ENCODE measurements at regions not wholly inside any gene's neighbourhood (a gene's known extent, or its start where the extent isn't known, plus 50 kb on each side); places are given as distances from the start of the nearest gene placed in this dataset.

DNA sequence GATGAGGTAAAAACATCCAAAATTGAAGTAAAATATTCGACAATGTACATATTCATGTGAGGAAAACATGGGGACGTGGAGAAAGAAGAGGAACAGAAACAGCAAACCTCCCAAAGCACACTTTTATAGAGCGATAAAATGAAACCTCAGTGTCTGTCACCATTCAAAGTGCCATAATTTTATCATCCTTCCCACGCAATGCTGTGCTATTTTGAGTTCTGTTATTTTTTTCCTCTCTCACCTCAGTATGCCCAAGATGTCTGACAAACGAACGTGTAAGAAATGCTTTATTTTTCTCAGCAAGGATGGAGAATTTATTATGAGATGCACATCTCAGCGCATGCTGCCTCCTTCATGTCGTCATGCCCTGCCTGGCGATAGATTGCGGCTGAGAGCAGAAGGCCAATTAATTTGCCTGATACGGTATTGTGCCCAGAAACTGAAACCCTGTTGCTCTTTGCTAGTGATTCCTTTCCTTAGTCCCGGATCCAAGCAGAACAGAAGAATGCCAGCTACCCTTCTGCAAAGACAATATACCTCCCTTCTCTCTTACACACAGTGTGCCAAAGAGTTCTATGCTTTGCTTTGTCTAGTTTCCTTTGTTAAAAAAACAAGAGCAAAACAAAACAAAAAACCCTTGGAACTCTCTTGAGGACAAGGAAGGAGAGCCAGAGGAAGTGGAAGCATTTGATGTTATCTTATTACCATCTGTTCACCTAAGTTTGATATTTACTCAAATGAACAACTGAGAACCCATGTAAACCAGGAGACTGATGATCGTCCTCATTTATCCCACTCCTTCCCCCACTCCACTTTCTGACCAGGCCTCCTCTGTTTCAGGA, 192.4 kb downstream of the SEMA6A start:
- TF ChIP-seq, protein P1, sequence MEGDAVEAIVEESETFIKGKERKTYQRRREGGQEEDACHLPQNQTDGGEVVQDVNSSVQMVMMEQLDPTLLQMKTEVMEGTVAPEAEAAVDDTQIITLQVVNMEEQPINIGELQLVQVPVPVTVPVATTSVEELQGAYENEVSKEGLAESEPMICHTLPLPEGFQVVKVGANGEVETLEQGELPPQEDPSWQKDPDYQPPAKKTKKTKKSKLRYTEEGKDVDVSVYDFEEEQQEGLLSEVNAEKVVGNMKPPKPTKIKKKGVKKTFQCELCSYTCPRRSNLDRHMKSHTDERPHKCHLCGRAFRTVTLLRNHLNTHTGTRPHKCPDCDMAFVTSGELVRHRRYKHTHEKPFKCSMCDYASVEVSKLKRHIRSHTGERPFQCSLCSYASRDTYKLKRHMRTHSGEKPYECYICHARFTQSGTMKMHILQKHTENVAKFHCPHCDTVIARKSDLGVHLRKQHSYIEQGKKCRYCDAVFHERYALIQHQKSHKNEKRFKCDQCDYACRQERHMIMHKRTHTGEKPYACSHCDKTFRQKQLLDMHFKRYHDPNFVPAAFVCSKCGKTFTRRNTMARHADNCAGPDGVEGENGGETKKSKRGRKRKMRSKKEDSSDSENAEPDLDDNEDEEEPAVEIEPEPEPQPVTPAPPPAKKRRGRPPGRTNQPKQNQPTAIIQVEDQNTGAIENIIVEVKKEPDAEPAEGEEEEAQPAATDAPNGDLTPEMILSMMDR (conservative IDR thresholded peaks at IDR 0.05; ENCODE audit: low read length) = no peak
- no peak for TF ChIP-seq EZH2phosphoT487 (IDR thresholded peaks at IDR 0.05; ENCODE audit: borderline replicate concordance)

All from Loucy (cell line).